ENCODE measurements at regions not wholly inside any gene's neighbourhood (a gene's known extent, or its start where the extent isn't known, plus 50 kb on each side); places are given as distances from the start of the nearest gene placed in this dataset.

GRCh38 chr4:31089815-31090214, 369.6 kb downstream of the PCDH7 start:
- TF ChIP-seq CTCF (IDR thresholded peaks at IDR 0.05) (no peak), POLR2A (IDR thresholded peaks at IDR 0.05) (no peak)
